Brain microvascular endothelial cell (primary cell): ENCODE measurements at regions not wholly inside any gene's neighbourhood (a gene's known extent, or its start where the extent isn't known, plus 50 kb on each side); places are given as distances from the start of the nearest gene placed in this dataset.

Experiments
- DNase-seq: peaks from one replicate; pipeline ENCODE4 v3.0.0-alpha.2; 2020
- H3K27ac ChIP-seq: fragments of 250-450 bp; sonication (Bioruptor Pico); 2 replicates; pipeline ENCODE4 v1.5.1; 2020; ENCODE audit warnings: mild to moderate bottlenecking, moderate library complexity
- H3K27me3 ChIP-seq: fragments of 250-450 bp; sonication (Bioruptor Pico); replicated peaks from 2 replicates; pipeline ENCODE4 v1.5.1; 2020; ENCODE audit warnings: mild to moderate bottlenecking
- H3K36me3 ChIP-seq: fragments of 250-450 bp; sonication (Bioruptor Pico); replicated peaks from 2 replicates; pipeline ENCODE4 v1.5.1; 2020; ENCODE audit warnings: mild to moderate bottlenecking
- H3K4me3 ChIP-seq: 2 replicates; pipeline ENCODE4 v1.5.1; 2011; ENCODE audit warnings: low read depth, mild to moderate bottlenecking, control low read depth, low read length, moderate library complexity
- CTCF ChIP-seq: IDR thresholded peaks from 2 replicates; pipeline ENCODE4 v1.5.1; 2011; ENCODE audit warnings: low read depth, mild to moderate bottlenecking, moderate library complexity, low read length, control low read depth, inconsistent platforms; ENCODE audit errors: missing control alignments
- in situ Hi-C: cut with HindIII; loops from 2 replicates; pipeline ENCODE4 v1.10.0; 2017; ENCODE audit warnings: low sequenced_read_pairs, low pct_ligation_motif_present

DNA sequence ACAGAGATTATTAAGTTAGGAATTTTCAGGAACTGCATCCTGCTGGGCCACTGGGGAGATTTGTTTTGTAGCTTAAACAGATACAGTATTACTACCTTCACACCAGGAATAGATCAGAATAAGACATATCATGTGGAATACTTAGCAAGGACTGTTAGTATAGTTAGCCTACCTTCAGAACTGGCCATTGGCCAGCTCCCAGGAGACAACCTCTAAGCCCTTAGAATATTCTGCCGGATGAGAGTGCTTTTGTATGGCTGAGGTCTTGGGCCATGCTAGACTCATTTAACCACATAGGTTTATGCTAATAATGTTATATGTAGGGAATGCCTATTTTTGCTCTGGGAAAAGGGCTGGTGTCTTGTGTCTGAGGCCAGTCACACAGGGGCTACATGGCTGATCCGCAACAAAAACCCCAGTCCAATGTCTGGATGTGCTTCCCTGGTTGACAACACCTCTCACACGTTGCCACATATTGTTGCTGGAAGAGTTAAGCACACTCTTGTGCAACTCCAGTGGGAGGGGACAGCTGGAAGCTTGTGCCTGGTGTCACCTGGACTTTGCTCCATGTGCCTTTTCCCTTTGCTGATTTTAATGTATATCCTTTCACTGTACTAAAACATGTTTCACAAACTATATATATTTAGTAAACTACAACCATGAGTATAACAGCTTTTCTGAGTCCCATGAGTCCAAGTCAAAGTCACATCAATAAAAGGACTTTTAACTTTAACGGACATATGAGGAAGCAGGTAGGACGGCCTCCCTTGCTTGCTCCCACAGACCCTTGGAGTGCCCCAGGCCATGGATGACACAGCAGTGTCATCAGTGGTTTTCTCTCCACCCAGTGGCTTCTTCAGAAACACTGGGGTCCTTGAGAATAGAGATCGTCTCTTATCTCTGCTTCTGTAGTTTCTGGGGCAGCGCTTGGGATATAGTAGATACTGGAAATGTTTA is 118.0 kb upstream of the C3orf80 start:
- no peak for DNase-seq
- in situ Hi-C loops, result no loop called here
- Histone ChIP-seq H3K27me3 (no peaks in the 10 kb centered on the region), H3K4me3 (no peak overlapping the region), H3K36me3 (no peaks in the 10 kb centered on the region), H3K27ac (no peak overlapping the region)
- TF ChIP-seq CTCF, result no peak

DNA sequence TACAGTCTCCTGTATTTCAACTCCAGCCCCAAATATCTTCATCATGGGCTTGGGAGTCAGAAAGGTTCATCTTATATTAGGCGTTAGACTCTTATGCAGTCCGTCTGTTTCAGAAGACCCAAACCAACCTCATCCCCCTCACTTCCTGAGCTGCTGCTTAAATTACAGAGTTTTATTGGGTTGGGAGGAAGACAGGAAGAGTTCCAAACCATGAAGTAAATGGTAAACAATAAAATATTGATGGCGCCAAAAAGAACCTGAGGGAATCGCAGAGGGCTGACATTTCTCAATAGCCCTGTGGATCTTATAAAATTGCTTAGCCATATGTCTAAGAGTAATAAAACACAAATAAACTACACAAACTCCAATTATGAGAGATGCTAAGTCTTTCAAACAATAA is 116.9 kb upstream of the C3orf80 start:
- no peak for TF ChIP-seq CTCF
- H3K27ac ChIP-seq, result no peak overlapping the region
- no peaks in the 10 kb centered on the region for H3K27me3 ChIP-seq
- no peak for DNase-seq
- H3K36me3 ChIP-seq, result no peaks in the 10 kb centered on the region
- in situ Hi-C loops, result no loop called here
- no peak overlapping the region for H3K4me3 ChIP-seq

DNA sequence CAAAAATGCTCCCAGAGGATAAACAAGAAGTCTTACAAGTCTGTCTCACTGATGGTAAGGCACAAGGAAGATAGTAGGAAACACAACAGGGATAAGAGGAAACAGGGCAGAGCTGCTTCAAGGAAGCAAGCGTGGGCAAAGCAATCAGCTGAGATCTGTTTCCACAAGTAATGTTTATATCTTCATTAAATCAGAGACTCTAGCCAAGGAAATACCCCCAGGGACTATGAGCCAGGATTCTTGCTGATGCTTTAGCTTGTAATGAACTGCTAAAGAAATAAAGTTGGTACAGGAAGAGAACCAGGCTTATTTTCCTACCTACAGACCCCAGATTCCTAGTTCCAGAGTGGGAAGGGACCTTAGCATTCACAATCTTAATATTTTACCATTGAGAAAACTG is 112.7 kb upstream of the C3orf80 start:
- H3K27ac ChIP-seq, result no peak overlapping the region
- H3K27me3 ChIP-seq, result no peaks in the 10 kb centered on the region
- H3K4me3 ChIP-seq, result no peak overlapping the region
- H3K36me3 ChIP-seq, result no peaks in the 10 kb centered on the region
- DNase-seq, result no peak
- in situ Hi-C loops, result no loop called here
- no peak for TF ChIP-seq CTCF

GRCh38 chr3:160112996-160113395 is 112.2 kb upstream of the C3orf80 start:
- Histone ChIP-seq H3K27me3 (no peaks in the 10 kb centered on the region), H3K27ac (no peak overlapping the region), H3K4me3 (no peak overlapping the region), H3K36me3 (no peaks in the 10 kb centered on the region)
- DNase-seq, result no peak
- TF ChIP-seq CTCF, result no peak
- in situ Hi-C loops, result no loop called here

GRCh38 chr3:160114355-160114995 is 110.7 kb upstream of the C3orf80 start:
- no peak for TF ChIP-seq CTCF
- no peak overlapping the region for H3K4me3 ChIP-seq
- no peaks in the 10 kb centered on the region for H3K27me3 ChIP-seq
- H3K36me3 ChIP-seq, result no peaks in the 10 kb centered on the region
- no peak for DNase-seq
- no peak overlapping the region for H3K27ac ChIP-seq
- in situ Hi-C loops, result no loop called here

- in situ Hi-C loops, result no loop called here
- no peak overlapping the region for H3K27ac ChIP-seq
- DNase-seq, result no peak
- H3K4me3 ChIP-seq, result no peak overlapping the region
- no peak for TF ChIP-seq CTCF
- H3K36me3 ChIP-seq, result no peaks in the 10 kb centered on the region
- no peaks in the 10 kb centered on the region for H3K27me3 ChIP-seq
Observed at GRCh38 chr3:160115387-160115786, 109.8 kb upstream of the C3orf80 start.
